MG63 (cell line): ENCODE measurements at regions not wholly inside any gene's neighbourhood (a gene's known extent, or its start where the extent isn't known, plus 50 kb on each side); places are given as distances from the start of the nearest gene placed in this dataset.

Experiments
- DNase-seq: peaks from one replicate; pipeline ENCODE4 v3.0.0-alpha.2; 2020
- H3K27me3 ChIP-seq: fragments of 250-450 bp; sonication (Bioruptor Pico); 2 replicates; pipeline ENCODE4 v1.5.1; 2020; ENCODE audit warnings: mild to moderate bottlenecking, moderate library complexity
- H3K36me3 ChIP-seq: fragments of 250-450 bp; sonication (Bioruptor Pico); 2 replicates; pipeline ENCODE4 v1.5.1; 2020; ENCODE audit warnings: mild to moderate bottlenecking, moderate library complexity
- H3K4me3 ChIP-seq: fragments of 250-450 bp; sonication (Bioruptor Pico); 2 replicates; pipeline ENCODE4 v1.5.1; 2020; ENCODE audit warnings: mild to moderate bottlenecking, moderate library complexity
- H3K9me3 ChIP-seq: fragments of 250-450 bp; sonication (Bioruptor Pico); 2 replicates; pipeline ENCODE4 v1.5.1; 2020; ENCODE audit warnings: mild to moderate bottlenecking, moderate library complexity

GRCh38 chr5:158570502-158570901 lies 529.2 kb downstream of the EBF1 start:
- DNase-seq, result no peak

GRCh38 chr5:158569534-158569933 lies 530.2 kb downstream of the EBF1 start:
- Histone ChIP-seq H3K36me3 (no peaks in the 10 kb centered on the region), H3K27me3 (no peaks in the 10 kb centered on the region), H3K4me3 (no peak overlapping the region), H3K9me3 (no peaks in the 10 kb centered on the region)
- DNase-seq, result no peak

More at GRCh38 chr5:158570502-158570901, 529.2 kb downstream of the EBF1 start:
- H3K27me3 ChIP-seq, result no peaks in the 10 kb centered on the region
- H3K36me3 ChIP-seq, result no peaks in the 10 kb centered on the region
- no peak overlapping the region for H3K4me3 ChIP-seq
- H3K9me3 ChIP-seq, result no peaks in the 10 kb centered on the region

- Histone ChIP-seq H3K4me3 (no peak overlapping the region), H3K36me3 (no peaks in the 10 kb centered on the region), H3K27me3 (no peaks in the 10 kb centered on the region), H3K9me3 (no peaks in the 10 kb centered on the region)
- no peak for DNase-seq
Observed at GRCh38 chr5:158565017-158565789, 534.5 kb downstream of the EBF1 start.

- no peaks in the 10 kb centered on the region for H3K9me3 ChIP-seq
- no peak for DNase-seq
- no peaks in the 10 kb centered on the region for H3K36me3 ChIP-seq
- H3K4me3 ChIP-seq, result no peak overlapping the region
- no peaks in the 10 kb centered on the region for H3K27me3 ChIP-seq
Observed at GRCh38 chr5:158563760-158564390, 535.8 kb downstream of the EBF1 start.

GRCh38 chr5:158561562-158562190 lies 538.0 kb downstream of the EBF1 start:
- no peak for DNase-seq
- Histone ChIP-seq H3K27me3 (no peaks in the 10 kb centered on the region), H3K36me3 (no peaks in the 10 kb centered on the region), H3K9me3 (no peaks in the 10 kb centered on the region), H3K4me3 (no peak overlapping the region)

- DNase-seq, result peak; percentile 22
- H3K4me3 ChIP-seq, result no peak overlapping the region
Observed at GRCh38 chr5:158560170-158560569, 539.5 kb downstream of the EBF1 start.

GRCh38 chr5:158559643-158560042 lies 540.1 kb downstream of the EBF1 start:
- Histone ChIP-seq H3K36me3 (no peaks in the 10 kb centered on the region), H3K4me3 (no peak overlapping the region), H3K9me3 (no peaks in the 10 kb centered on the region; the same call in 1 of the 2 replicates), H3K27me3 (no peaks in the 10 kb centered on the region)
- no peak for DNase-seq

More at GRCh38 chr5:158560170-158560569, 539.5 kb downstream of the EBF1 start:
- no peaks in the 10 kb centered on the region; the same call in 1 of the 2 replicates for H3K9me3 ChIP-seq
- no peaks in the 10 kb centered on the region for H3K36me3 ChIP-seq
- H3K27me3 ChIP-seq, result no peaks in the 10 kb centered on the region

- H3K36me3 ChIP-seq, result no peaks in the 10 kb centered on the region
- no peaks in the 10 kb centered on the region; the same call in 1 of the 2 replicates for H3K9me3 ChIP-seq
- H3K4me3 ChIP-seq, result no peak overlapping the region
- no peaks in the 10 kb centered on the region for H3K27me3 ChIP-seq
- no peak for DNase-seq
Observed at GRCh38 chr5:158559066-158559465, 540.6 kb downstream of the EBF1 start.

GRCh38 chr5:158553962-158554336 lies 545.8 kb downstream of the EBF1 start:
- Histone ChIP-seq H3K36me3 (no peaks in the 10 kb centered on the region), H3K27me3 (no peaks in the 10 kb centered on the region), H3K4me3 (no peak overlapping the region), H3K9me3 (no peaks in the 10 kb centered on the region; the same call in 1 of the 2 replicates)
- DNase-seq, result no peak

- no peaks in the 10 kb centered on the region for H3K36me3 ChIP-seq
- no peak overlapping the region for H3K4me3 ChIP-seq
- H3K9me3 ChIP-seq, result peaks cover under 1% of the 10 kb centered on the region; the same call in 1 of the 2 replicates
- DNase-seq, result peak; percentile 12
- H3K27me3 ChIP-seq, result no peaks in the 10 kb centered on the region
Observed at GRCh38 chr5:158553195-158553961, 546.3 kb downstream of the EBF1 start.

GRCh38 chr5:158552241-158552640 lies 547.5 kb downstream of the EBF1 start:
- H3K36me3 ChIP-seq, result no peaks in the 10 kb centered on the region
- no peaks in the 10 kb centered on the region for H3K27me3 ChIP-seq

GRCh38 chr5:158549311-158549710 lies 550.4 kb downstream of the EBF1 start:
- no peak for DNase-seq
- Histone ChIP-seq H3K9me3 (peaks cover 2% of the 10 kb centered on the region), H3K4me3 (no peak overlapping the region), H3K27me3 (no peaks in the 10 kb centered on the region), H3K36me3 (no peaks in the 10 kb centered on the region)

More at GRCh38 chr5:158552241-158552640, 547.5 kb downstream of the EBF1 start:
- Histone ChIP-seq H3K9me3 (peaks cover 2% of the 10 kb centered on the region; the same call in 1 of the 2 replicates), H3K4me3 (no peak overlapping the region)
- no peak for DNase-seq

GRCh38 chr5:158546748-158547147 lies 553.0 kb downstream of the EBF1 start:
- Histone ChIP-seq H3K4me3 (no peak overlapping the region), H3K27me3 (no peaks in the 10 kb centered on the region), H3K36me3 (no peaks in the 10 kb centered on the region), H3K9me3 (peaks cover 2% of the 10 kb centered on the region)
- no peak for DNase-seq

GRCh38 chr5:158545949-158546530 lies 553.7 kb downstream of the EBF1 start:
- Histone ChIP-seq H3K36me3 (no peaks in the 10 kb centered on the region), H3K27me3 (no peaks in the 10 kb centered on the region), H3K4me3 (no peak overlapping the region), H3K9me3 (peaks cover 2% of the 10 kb centered on the region)
- no peak for DNase-seq

GRCh38 chr5:158544388-158545339 lies 555.1 kb downstream of the EBF1 start:
- Histone ChIP-seq H3K27me3 (no peaks in the 10 kb centered on the region), H3K36me3 (no peaks in the 10 kb centered on the region), H3K9me3 (peaks cover 2% of the 10 kb centered on the region), H3K4me3 (no peak overlapping the region)
- DNase-seq, result no peak
